PC-3 (cell line): ENCODE measurements at regions not wholly inside any gene's neighbourhood (a gene's known extent, or its start where the extent isn't known, plus 50 kb on each side); places are given as distances from the start of the nearest gene placed in this dataset.

ENCODE experiments used
- EZH2 ChIP-seq: fragments of 300-600 bp; sonication (generic); IDR thresholded peaks from one replicate; pipeline ENCODE4 v1.6.1; 2017; ENCODE audit warnings: antibody characterized with exemption, mild to moderate bottlenecking, low read length; ENCODE audit not compliant: unreplicated experiment
- EZH2phosphoT487 ChIP-seq: fragments of 300-600 bp; sonication (generic); IDR thresholded peaks from 2 replicates; pipeline ENCODE4 v1.6.1; 2018; ENCODE audit warnings: mild to moderate bottlenecking, antibody characterized with exemption, low read length, borderline replicate concordance
- TF ChIP-seq, protein P1 (sequence below): fragments of 300-600 bp; sonication (generic); conservative IDR thresholded peaks from 2 replicates; pipeline ENCODE4 v1.5.1; 2017; ENCODE audit warnings: antibody characterized with exemption, low read depth, mild to moderate bottlenecking, low read length

DNA sequence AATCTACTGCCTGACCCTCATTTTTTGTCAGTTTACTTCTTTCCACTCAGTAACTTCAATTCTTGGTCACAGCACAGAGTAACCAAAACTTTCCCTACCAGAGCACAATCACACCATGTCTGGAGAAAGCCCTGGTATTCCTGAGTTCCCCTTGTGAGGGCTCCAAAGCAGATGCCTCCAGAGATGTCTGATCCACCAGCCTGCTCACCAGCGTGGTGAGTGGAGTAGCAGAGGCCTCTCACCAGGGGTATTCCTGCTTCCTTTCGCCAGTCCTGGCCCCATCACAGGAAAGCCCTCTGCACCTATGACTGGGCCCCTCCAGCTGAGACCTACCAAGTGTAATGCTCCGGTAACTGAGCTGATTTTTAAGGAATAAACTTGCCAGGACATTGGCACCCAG lies 205.4 kb upstream of the HS3ST3A1 start:
- TF ChIP-seq, protein P1, sequence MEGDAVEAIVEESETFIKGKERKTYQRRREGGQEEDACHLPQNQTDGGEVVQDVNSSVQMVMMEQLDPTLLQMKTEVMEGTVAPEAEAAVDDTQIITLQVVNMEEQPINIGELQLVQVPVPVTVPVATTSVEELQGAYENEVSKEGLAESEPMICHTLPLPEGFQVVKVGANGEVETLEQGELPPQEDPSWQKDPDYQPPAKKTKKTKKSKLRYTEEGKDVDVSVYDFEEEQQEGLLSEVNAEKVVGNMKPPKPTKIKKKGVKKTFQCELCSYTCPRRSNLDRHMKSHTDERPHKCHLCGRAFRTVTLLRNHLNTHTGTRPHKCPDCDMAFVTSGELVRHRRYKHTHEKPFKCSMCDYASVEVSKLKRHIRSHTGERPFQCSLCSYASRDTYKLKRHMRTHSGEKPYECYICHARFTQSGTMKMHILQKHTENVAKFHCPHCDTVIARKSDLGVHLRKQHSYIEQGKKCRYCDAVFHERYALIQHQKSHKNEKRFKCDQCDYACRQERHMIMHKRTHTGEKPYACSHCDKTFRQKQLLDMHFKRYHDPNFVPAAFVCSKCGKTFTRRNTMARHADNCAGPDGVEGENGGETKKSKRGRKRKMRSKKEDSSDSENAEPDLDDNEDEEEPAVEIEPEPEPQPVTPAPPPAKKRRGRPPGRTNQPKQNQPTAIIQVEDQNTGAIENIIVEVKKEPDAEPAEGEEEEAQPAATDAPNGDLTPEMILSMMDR: no peak
- no peak for TF ChIP-seq EZH2
- TF ChIP-seq EZH2phosphoT487: no peak
